Activated naive CD8-positive, alpha-beta T cell treated with anti-CD3 and anti-CD28 coated beads, Interleukin-2, amount 50 U/mL, for 24 hours (primary cell): ENCODE measurements at regions not wholly inside any gene's neighbourhood (a gene's known extent, or its start where the extent isn't known, plus 50 kb on each side); places are given as distances from the start of the nearest gene placed in this dataset.

Experiments
- ATAC-seq: fragments of 150-1000 bp; cut with Tn5 transposase; one replicate; pipeline ENCODE4 v1.10.0; 2021
- DNase-seq: peaks from one replicate; pipeline ENCODE4 v3.0.0; 2021
- H3K27ac Mint-ChIP-seq: one replicate; pipeline ENCODE4 v1.8.0; 2021; ENCODE audit warnings: mild to moderate bottlenecking, mixed read lengths
- H3K27me3 Mint-ChIP-seq: one replicate; pipeline ENCODE4 v1.8.0; 2021; ENCODE audit warnings: mixed read lengths
- H3K36me3 Mint-ChIP-seq: one replicate; pipeline ENCODE4 v1.8.0; 2021; ENCODE audit warnings: low read depth, mixed read lengths
- H3K4me1 Mint-ChIP-seq: one replicate; pipeline ENCODE4 v1.8.0; 2021; ENCODE audit warnings: mixed read lengths
- H3K4me3 Mint-ChIP-seq: one replicate; pipeline ENCODE4 v1.8.0; 2021; ENCODE audit warnings: mild to moderate bottlenecking, moderate library complexity, mixed read lengths
- H3K9me3 Mint-ChIP-seq: one replicate; pipeline ENCODE4 v1.8.0; 2021; ENCODE audit warnings: mixed read lengths

DNA sequence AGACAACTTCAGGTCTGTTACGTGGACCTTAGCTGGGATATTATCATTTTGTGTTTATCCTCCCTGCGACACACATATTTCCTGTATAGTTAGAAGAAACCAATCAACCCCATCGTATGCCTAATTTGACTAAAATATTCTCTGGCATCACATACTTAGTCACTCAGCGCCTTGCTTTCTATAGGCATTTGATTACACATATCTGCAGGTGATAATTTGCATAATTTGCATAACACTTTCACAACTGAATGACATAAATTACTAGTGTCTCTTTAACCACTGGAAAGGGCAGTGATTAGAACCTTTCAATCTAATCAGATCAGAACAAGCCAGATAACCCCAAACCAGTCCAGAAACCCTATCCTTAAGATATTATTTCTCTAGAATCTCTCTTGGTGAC, 390.2 kb downstream of the TLR4 start:
- ATAC-seq (no peak), DNase-seq (no peak)
- Mint-ChIP-seq H3K36me3 (no peaks in the 10 kb centered on the region), H3K9me3 (no peaks in the 10 kb centered on the region), H3K27ac (no peak overlapping the region), H3K4me3 (no peak overlapping the region), H3K27me3 (no peaks in the 10 kb centered on the region), H3K4me1 (no peaks in the 10 kb centered on the region)

DNA sequence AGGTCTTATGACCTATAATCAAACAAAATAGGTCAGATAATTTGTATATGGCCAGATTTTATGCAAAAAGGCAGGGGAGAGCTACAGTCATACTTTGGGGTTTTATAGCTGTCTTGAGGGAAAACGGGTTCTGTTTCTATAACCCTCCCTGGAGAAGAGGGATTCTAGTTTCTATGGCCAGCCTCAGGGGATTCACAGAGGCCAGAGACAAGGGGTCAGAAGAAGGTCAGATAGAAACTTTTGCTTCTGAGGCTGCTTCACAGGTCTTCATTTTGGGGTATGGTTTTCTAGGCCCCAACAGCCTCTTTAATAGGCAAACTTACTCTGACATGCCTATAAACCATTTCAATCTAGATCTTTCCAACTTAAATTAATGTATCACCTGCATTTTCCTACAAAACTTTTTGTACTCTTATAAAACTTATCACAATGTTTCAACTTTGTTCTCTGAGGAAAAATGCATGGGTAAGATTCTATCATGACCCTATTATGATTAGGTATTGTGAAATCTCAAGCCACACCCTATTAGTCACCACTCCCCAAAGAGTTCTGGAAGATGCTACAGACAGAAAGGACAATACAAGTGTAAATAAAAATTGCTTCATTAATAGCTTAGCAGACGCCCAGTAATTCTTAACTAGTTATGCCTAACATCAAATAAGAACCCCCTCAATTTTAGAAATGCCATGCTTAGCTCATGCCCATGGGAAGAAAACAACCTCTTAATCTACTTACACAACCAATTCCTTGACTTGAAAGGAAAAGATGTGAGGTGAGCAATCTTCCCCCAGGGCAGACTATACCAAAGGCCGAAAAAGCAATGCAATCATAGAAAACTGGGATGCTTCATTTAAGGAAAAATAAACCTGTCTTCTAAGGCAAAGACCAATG, 396.6 kb downstream of the TLR4 start:
- no peak overlapping the region for H3K4me3 Mint-ChIP-seq
- no peak for ATAC-seq
- H3K36me3 Mint-ChIP-seq = no peaks in the 10 kb centered on the region
- H3K27ac Mint-ChIP-seq = no peak overlapping the region
- no peaks in the 10 kb centered on the region for H3K27me3 Mint-ChIP-seq
- H3K4me1 Mint-ChIP-seq = no peaks in the 10 kb centered on the region
- H3K9me3 Mint-ChIP-seq = peaks cover 5% of the 10 kb centered on the region
- no peak for DNase-seq

DNA sequence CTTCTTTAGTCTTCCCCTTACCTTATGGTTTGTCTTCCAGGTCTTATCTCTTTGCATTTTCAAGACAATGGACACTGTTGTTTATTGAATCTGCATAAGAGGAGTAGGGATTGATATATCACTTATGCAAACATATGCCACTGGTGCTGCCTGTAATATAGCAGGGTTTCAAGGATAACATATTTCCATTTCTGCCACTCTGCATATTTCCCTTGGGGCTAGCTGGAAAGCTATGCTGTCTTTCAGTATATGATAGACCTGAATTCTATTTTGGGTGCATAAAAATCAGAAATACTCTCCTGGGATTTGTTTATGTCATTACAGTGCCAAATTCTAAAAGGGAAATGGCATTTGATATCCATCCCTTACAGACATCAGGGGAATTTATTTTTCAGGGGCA, 400.2 kb downstream of the TLR4 start:
- Mint-ChIP-seq H3K4me1 (no peaks in the 10 kb centered on the region), H3K27ac (no peak overlapping the region), H3K27me3 (no peaks in the 10 kb centered on the region), H3K9me3 (peaks cover 5% of the 10 kb centered on the region), H3K4me3 (no peak overlapping the region), H3K36me3 (no peaks in the 10 kb centered on the region)
- no peak for DNase-seq
- no peak for ATAC-seq

DNA sequence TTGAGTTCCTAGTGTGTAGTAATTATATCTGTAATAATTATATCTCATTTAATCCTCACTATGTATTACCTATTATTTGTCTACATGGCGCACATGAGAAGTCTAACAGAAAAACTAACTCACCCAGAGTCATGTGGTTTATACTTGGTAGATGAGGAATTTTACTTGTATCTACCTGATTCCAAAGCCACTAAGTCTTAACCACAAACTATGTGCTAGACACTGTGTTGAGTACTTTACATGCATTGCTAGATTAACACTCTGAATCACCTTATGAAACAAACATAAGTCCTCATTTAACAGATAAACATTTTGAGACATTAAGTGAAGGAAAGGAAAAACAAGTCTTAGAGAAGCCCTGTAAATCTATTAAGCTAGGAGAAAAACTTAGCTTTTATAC, 404.8 kb downstream of the TLR4 start:
- H3K27me3 Mint-ChIP-seq = no peaks in the 10 kb centered on the region

DNA sequence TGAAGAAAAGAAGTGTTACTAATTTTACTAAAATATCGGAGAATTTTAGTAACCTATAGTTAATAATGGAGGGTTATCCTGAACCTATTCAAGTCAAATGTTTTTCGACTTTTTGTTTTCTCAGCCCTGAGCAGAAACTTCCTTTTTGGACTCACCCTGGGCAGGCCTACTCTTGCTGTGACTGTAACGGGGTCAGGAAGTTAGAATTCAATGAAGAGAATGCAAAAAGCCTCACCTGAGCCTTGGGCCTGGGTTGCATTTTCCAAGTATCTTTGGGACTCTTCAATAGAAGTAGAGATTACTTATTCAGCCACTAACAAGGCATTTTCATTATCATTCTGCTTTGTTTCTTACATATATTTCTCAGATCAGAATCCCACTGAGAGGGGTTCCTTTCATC, 405.3 kb downstream of the TLR4 start:
- Mint-ChIP-seq H3K9me3 (no peaks in the 10 kb centered on the region), H3K4me1 (no peaks in the 10 kb centered on the region), H3K4me3 (no peak overlapping the region), H3K27ac (no peak overlapping the region), H3K27me3 (no peaks in the 10 kb centered on the region), H3K36me3 (no peaks in the 10 kb centered on the region)
- ATAC-seq (no peak), DNase-seq (no peak)

More for the DNA sequence above, 404.8 kb downstream of the TLR4 start:
- ATAC-seq (no peak), DNase-seq (no peak)
- no peak overlapping the region for H3K4me3 Mint-ChIP-seq
- no peaks in the 10 kb centered on the region for H3K9me3 Mint-ChIP-seq
- no peak overlapping the region for H3K27ac Mint-ChIP-seq
- H3K36me3 Mint-ChIP-seq = no peaks in the 10 kb centered on the region
- no peaks in the 10 kb centered on the region for H3K4me1 Mint-ChIP-seq

DNA sequence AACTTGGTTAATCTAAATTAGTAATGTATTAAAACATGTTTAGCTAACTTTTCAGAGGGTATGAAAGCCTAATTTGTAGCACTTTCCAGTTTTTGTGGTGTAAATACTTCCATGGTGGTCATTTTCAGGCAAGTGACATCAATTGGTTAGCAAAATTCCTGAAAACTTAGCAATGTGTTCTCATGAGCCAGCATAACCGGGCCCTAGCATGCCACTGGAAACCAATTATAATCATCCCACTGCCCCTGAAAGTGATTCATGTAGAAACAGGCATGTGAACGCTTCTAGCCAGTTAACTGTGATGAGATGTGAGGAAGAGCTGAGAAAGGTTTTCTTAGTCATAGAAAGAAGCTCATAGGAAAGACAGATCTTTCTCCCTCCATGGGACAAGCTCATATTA, 417.2 kb downstream of the TLR4 start:
- Mint-ChIP-seq H3K4me1 (no peaks in the 10 kb centered on the region), H3K9me3 (no peaks in the 10 kb centered on the region), H3K36me3 (no peaks in the 10 kb centered on the region), H3K4me3 (no peak overlapping the region), H3K27me3 (no peaks in the 10 kb centered on the region), H3K27ac (no peak overlapping the region)
- no peak for DNase-seq
- ATAC-seq = no peak

DNA sequence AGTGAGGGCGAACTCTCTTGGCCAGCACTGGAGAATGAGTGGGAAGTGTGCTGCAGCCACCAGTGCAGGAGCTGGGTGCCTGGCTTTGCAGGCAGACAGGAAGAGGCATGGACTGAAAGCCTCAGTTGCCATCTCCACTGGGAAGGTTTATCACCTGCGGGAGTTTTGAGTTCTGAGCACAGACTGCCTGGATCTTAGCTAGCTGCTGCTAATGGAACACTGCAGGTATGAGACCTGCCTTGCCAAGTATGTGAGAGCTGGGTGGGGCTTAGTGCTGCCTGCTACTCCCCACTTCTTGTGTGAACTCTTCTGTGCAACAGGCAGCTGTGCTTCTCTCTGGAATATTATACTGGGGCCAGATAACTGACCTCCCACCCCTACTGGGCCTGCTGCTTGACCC, 424.1 kb downstream of the TLR4 start:
- ATAC-seq (no peak), DNase-seq (no peak)
- Mint-ChIP-seq H3K4me1 (no peaks in the 10 kb centered on the region), H3K27me3 (no peaks in the 10 kb centered on the region), H3K27ac (no peak overlapping the region), H3K36me3 (no peaks in the 10 kb centered on the region), H3K4me3 (no peak overlapping the region), H3K9me3 (peaks cover 3% of the 10 kb centered on the region)

DNA sequence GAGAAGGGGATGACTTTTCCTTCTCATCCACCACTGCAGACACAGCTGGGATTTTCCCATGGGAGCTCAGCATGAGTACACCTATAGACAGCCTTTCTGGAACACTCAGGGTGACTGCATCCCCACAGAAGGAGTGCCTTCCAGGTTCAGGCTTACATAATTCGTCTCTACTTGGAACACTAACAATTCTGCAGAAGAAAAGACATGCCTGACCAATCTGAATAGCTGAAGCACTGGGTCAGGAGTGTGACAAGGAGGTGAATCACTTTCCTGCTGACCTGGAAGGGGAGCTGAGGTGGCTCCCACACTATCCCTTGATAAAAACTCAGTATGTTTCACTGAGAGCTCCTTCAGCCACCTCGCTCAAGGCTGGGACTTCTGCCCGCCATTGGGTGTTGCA, 425.3 kb downstream of the TLR4 start:
- H3K4me1 Mint-ChIP-seq = no peaks in the 10 kb centered on the region
- no peaks in the 10 kb centered on the region for H3K36me3 Mint-ChIP-seq
- no peak overlapping the region for H3K27ac Mint-ChIP-seq
- DNase-seq (no peak), ATAC-seq (no peak)
- no peaks in the 10 kb centered on the region for H3K27me3 Mint-ChIP-seq
- no peak overlapping the region for H3K4me3 Mint-ChIP-seq
- H3K9me3 Mint-ChIP-seq = peaks cover 3% of the 10 kb centered on the region

DNA sequence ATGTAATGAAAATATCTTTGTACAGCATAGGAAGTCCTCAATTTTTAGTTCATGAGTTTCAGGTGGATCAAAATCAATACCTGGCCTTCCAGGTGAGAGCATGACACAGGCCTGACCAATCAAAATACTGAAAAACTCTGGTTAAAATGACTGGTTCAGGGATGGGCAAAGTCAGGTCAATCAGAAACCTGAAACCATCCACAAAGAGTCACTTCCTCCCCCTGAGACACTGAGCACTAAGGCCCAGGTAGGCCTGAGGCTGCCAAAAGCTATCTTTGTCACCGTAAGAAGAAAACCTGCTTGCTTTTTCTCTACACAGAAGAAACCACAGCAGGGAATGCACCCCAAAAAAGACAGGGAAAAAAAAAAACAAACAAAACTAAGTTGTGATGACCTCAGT, 444.8 kb downstream of the TLR4 start:
- Mint-ChIP-seq H3K27me3 (no peaks in the 10 kb centered on the region), H3K9me3 (peaks cover 8% of the 10 kb centered on the region), H3K4me1 (no peaks in the 10 kb centered on the region), H3K4me3 (no peak overlapping the region), H3K27ac (no peak overlapping the region), H3K36me3 (no peaks in the 10 kb centered on the region)
- no peak for DNase-seq
- ATAC-seq = no peak

DNA sequence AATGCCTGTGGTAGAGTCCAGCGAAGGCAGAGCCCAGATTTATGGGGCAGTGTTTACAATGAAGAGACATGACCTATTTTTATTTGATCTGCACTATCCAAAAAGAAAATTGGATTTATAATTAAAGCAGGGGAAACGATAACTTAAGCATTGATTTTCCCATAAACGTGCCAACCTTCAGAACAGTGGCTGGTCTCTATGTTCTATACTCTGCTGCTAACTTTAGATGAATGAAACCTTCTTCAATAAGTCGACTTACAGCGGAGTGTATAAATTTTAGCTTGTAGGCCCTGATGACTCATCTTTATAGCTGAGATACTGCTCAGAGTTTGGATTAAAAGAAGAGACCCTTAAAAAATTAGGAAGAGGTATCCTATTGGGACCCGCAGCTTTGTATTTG, 452.6 kb downstream of the TLR4 start:
- H3K27ac Mint-ChIP-seq = no peak overlapping the region
- no peak overlapping the region for H3K4me3 Mint-ChIP-seq
- no peaks in the 10 kb centered on the region for H3K27me3 Mint-ChIP-seq
- no peaks in the 10 kb centered on the region for H3K36me3 Mint-ChIP-seq
- no peak for ATAC-seq
- H3K9me3 Mint-ChIP-seq = no peaks in the 10 kb centered on the region
- no peak for DNase-seq
- no peaks in the 10 kb centered on the region for H3K4me1 Mint-ChIP-seq

DNA sequence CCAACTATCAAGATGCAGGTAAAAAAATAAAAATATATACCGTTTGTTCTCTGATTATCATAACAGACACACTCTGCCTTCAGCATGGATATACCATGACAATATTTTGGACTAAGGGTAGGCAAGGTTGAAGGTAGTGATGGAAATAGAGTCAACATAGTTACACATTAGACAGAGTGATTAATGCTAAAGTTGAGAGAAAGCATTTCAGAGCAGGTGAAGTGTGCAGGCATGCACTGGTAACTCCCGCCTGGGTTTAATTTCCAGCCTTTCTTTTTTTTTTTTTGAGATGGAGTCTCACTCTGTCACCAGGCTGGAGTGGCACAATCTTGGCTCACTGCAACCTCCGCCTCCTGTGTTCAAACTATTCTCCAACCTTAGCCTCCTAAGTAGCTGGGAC, 458.5 kb downstream of the TLR4 start:
- Mint-ChIP-seq H3K9me3 (no peaks in the 10 kb centered on the region), H3K36me3 (no peaks in the 10 kb centered on the region), H3K27me3 (no peaks in the 10 kb centered on the region), H3K4me1 (no peaks in the 10 kb centered on the region), H3K4me3 (no peak overlapping the region), H3K27ac (no peak overlapping the region)
- DNase-seq (no peak), ATAC-seq (no peak)

DNA sequence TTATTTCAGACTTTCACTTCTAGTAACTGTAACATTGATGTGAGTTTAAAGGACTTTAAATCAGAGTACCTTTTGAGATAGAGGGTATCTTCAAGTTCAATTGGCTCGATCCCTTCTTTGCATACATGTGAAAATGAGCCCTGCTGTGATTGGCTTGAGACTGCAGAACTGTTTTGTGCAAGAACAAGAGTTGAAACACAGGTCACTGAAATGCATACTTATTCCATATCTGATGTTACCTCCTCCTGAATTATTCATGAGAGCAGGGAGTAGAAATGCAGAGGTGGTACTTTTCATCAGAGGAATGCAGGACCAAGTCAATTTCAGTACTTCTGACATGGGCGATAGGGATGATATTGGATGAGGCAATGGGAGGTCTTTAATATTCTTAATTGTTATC, 459.5 kb downstream of the TLR4 start:
- Mint-ChIP-seq H3K36me3 (no peaks in the 10 kb centered on the region), H3K9me3 (no peaks in the 10 kb centered on the region), H3K4me3 (no peak overlapping the region), H3K27ac (no peak overlapping the region), H3K4me1 (no peaks in the 10 kb centered on the region), H3K27me3 (no peaks in the 10 kb centered on the region)
- DNase-seq = no peak
- ATAC-seq = no peak

DNA sequence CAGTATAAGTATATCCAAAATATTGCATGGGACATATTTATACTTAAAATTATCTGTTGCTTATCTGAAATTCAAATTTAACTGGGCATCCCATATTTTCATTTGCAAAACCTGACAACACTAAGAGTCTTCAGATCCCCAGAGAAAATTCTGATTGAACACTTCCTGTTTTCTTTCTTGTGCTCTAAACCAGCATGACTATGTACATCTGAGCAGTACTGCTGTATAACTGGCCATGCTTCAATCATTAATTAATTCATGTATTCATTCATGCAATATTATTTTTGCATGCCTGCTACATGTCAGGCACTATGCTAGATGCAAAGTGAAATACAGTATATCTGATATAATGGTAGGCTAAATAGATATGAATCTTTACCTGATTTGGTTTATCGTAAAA, 461.2 kb downstream of the TLR4 start:
- Mint-ChIP-seq H3K9me3 (no peaks in the 10 kb centered on the region), H3K27me3 (peaks cover under 1% of the 10 kb centered on the region)

DNA sequence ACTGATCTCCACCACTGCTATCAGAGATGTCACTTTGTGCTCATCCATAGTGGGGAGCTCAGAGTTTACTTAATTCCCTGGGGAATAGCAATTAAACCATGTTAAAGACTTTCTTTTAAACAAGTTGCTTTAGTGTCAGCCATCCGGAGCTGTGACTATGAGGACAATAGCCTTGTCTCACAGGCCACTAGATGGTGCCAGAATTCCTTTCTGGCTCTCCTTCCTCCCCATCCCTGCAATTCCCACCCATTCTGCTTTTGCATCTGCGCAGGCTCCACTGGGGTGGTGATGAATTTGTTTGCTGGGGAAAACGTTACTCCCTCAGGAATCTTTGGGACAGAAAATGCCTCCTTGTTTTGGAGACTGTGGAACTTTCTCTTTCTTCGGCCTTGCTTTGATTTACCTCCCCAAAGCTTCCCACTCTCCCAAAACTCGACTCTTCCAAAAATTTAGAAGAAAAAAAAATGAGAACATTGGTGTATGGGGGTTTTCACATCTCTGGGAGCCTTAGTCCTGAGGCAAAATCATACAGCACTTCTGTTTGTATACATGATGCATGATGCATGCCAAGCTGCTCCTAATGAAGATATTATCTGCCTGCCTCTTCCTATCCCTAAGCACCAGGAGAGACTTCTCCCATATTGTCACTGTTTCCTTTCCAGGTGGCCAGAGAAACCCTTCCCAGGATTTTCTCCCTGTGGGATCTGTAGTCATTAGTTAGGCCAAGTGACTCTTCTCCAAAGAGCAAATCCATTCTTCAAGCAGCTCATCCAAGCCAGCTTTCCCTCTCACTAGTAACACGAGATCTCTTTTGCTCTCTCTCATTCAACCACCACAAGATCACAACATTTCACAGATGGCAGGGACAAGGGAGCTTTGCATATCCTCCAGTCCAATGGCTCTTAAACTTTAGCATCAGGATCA, 466.1 kb downstream of the TLR4 start:
- no peaks in the 10 kb centered on the region for H3K4me1 Mint-ChIP-seq
- H3K27me3 Mint-ChIP-seq = peaks cover 3% of the 10 kb centered on the region
- ATAC-seq (no peak), DNase-seq (peak; percentile 1)
- H3K27ac Mint-ChIP-seq = no peak overlapping the region
- no peaks in the 10 kb centered on the region for H3K36me3 Mint-ChIP-seq
- no peak overlapping the region for H3K4me3 Mint-ChIP-seq
- no peaks in the 10 kb centered on the region for H3K9me3 Mint-ChIP-seq

More for the DNA sequence above, 461.2 kb downstream of the TLR4 start:
- Mint-ChIP-seq H3K27ac (no peak overlapping the region), H3K4me3 (no peak overlapping the region), H3K36me3 (no peaks in the 10 kb centered on the region), H3K4me1 (no peaks in the 10 kb centered on the region)
- ATAC-seq (no peak), DNase-seq (no peak)

DNA sequence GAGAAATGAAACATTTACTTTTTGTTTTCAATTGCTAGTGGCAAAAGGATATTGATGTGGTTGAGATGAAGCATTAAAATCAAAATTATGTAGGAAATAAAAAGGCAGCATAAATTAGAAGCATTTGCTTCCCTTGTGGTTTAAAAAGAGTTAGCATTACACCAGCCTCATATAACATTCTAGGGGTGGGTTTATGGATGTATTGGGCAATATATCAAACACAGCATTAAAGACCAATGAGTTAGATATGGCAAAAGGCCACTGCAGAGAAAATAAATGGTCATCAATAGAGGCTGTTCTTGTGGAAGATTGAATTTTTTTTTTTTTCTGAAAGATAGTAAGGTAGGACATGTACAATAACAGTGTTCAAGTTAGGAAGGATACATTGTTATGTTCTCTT, 473.0 kb downstream of the TLR4 start:
- Mint-ChIP-seq H3K9me3 (peaks cover 4% of the 10 kb centered on the region), H3K27me3 (peaks cover 2% of the 10 kb centered on the region), H3K36me3 (no peaks in the 10 kb centered on the region), H3K27ac (no peak overlapping the region), H3K4me1 (no peaks in the 10 kb centered on the region), H3K4me3 (no peak overlapping the region)
- ATAC-seq = no peak
- no peak for DNase-seq
